SK-N-SH treated with all-trans-retinoic acid at 6 μM for 48 hours (cell line): ENCODE measurements at regions not wholly inside any gene's neighbourhood (a gene's known extent, or its start where the extent isn't known, plus 50 kb on each side); places are given as distances from the start of the nearest gene placed in this dataset.

Experiments
- ISL1 ChIP-seq: fragments of 250-450 bp; sonication (Bioruptor Pico); IDR thresholded peaks from 2 replicates; pipeline ENCODE4 v2.1.2; 2022; ENCODE audit warnings: mild to moderate bottlenecking, moderate library complexity
- PATZ1 ChIP-seq: fragments of 250-450 bp; sonication (Bioruptor Pico); IDR thresholded peaks from 2 replicates; pipeline ENCODE4 v1.8.0; 2020; ENCODE audit warnings: mild to moderate bottlenecking, moderate library complexity, borderline replicate concordance
- PPARA ChIP-seq: fragments of 250-450 bp; sonication (Bioruptor Pico); IDR thresholded peaks from 2 replicates; pipeline ENCODE4 v1.5.0; 2020; ENCODE audit warnings: mild to moderate bottlenecking, borderline replicate concordance
- ZFP3 ChIP-seq: fragments of 250-450 bp; sonication (Bioruptor Pico); IDR thresholded peaks from 2 replicates; pipeline ENCODE4 v1.5.0; 2020; ENCODE audit warnings: mild to moderate bottlenecking, moderate library complexity
- ZFP30 ChIP-seq: fragments of 450-650 bp; formaldehyde crosslinking; IDR thresholded peaks from 2 replicates; pipeline ENCODE4 v1.5.0; 2022; ENCODE audit warnings: mild to moderate bottlenecking, moderate library complexity
- ZNF70 ChIP-seq: fragments of 450-650 bp; formaldehyde crosslinking; IDR thresholded peaks from 2 replicates; pipeline ENCODE4 v1.5.0; 2020; ENCODE audit warnings: mild to moderate bottlenecking, moderate library complexity
- TF ChIP-seq, protein P1 (sequence below): fragments of 250-450 bp; sonication (Bioruptor Pico); IDR thresholded peaks from 2 replicates; pipeline ENCODE4 v1.8.0; 2021; ENCODE audit warnings: low read depth, mild to moderate bottlenecking, moderate library complexity, borderline replicate concordance

DNA sequence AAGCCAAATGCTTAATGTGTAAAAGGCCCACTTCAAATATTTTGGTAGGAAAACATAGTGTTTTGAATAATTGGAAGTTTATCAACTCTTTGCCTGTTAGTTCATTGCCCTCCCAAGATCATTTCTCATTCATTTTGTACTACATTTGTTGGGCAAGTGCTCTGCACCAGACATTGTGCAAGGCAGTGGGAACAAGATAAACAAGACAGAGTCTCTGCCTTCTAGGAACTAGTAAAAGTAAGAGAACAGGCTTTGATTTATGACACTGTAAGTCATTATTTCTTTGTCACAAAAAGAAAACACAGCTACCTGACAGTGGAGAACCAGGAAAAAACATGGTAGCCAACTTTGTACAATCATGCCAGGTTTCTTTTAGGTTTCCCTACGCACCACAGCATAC is 63.7 kb upstream of the PAM start:
- TF ChIP-seq ZNF70 (CRISPR knock-in tag) (no peak), PPARA (CRISPR knock-in tag) (no peak), PATZ1 (CRISPR knock-in tag) (no peak), ZFP3 (no peak), ISL1 (CRISPR knock-in tag) (no peak), ZFP30 (CRISPR knock-in tag) (no peak)
- TF ChIP-seq, protein P1, sequence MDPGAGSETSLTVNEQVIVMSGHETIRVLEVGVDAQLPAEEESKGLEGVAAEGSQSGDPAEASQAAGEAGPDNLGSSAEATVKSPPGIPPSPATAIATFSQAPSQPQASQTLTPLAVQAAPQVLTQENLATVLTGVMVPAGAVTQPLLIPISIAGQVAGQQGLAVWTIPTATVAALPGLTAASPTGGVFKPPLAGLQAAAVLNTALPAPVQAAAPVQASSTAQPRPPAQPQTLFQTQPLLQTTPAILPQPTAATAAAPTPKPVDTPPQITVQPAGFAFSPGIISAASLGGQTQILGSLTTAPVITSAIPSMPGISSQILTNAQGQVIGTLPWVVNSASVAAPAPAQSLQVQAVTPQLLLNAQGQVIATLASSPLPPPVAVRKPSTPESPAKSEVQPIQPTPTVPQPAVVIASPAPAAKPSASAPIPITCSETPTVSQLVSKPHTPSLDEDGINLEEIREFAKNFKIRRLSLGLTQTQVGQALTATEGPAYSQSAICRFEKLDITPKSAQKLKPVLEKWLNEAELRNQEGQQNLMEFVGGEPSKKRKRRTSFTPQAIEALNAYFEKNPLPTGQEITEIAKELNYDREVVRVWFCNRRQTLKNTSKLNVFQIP (CRISPR knock-in tag) = no peak
